ENCODE measurements at regions not wholly inside any gene's neighbourhood (a gene's known extent, or its start where the extent isn't known, plus 50 kb on each side); places are given as distances from the start of the nearest gene placed in this dataset.

DNA sequence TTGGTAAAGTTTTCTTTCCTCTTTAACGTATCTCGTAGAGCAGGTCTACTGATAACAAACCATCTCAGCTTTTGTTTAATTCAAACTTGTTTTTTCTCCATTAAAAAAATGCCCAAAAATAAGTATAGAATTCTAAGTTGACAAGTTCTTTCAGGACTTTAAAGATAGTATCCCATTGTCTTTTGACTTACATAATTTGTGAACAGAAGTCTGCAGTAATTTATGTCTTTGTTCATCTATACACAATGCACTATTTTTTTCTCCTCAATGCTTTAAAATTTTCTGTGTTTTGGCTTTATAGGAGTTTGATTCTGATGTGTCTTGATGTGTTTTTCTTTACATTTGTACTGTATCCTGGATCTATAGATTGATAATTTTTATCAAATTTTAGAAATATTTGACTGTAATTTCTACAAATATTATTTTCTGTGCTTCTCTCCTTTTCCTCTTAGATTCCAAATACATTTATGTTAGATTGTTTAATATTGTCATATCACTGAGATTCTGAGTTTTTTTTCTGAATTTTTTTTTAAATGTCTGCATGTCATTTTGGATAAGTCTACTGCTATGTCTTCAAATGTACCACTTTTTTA is 143.3 kb downstream of the FTCDNL1 start:
- no peaks in the 10 kb centered on the region for H3K79me2 ChIP-seq (ENCODE audit: insufficient read depth, low read length)
- TF ChIP-seq, protein P1, sequence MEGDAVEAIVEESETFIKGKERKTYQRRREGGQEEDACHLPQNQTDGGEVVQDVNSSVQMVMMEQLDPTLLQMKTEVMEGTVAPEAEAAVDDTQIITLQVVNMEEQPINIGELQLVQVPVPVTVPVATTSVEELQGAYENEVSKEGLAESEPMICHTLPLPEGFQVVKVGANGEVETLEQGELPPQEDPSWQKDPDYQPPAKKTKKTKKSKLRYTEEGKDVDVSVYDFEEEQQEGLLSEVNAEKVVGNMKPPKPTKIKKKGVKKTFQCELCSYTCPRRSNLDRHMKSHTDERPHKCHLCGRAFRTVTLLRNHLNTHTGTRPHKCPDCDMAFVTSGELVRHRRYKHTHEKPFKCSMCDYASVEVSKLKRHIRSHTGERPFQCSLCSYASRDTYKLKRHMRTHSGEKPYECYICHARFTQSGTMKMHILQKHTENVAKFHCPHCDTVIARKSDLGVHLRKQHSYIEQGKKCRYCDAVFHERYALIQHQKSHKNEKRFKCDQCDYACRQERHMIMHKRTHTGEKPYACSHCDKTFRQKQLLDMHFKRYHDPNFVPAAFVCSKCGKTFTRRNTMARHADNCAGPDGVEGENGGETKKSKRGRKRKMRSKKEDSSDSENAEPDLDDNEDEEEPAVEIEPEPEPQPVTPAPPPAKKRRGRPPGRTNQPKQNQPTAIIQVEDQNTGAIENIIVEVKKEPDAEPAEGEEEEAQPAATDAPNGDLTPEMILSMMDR (IDR thresholded peaks at IDR 0.05; ENCODE audit: extremely low read depth, low read depth, low read length): no peak
- H3K36me3 ChIP-seq (ENCODE audit: insufficient read depth, low read length): no peaks in the 10 kb centered on the region
- no peak overlapping the region for H3K4me3 ChIP-seq (ENCODE audit: insufficient read depth, low read length)
- no peak overlapping the region for H3K4me2 ChIP-seq (ENCODE audit: insufficient read depth, low read length)
- H4K20me1 ChIP-seq (ENCODE audit: insufficient read depth, low read length): no peaks in the 10 kb centered on the region
- no peaks in the 10 kb centered on the region for H3K27me3 ChIP-seq (ENCODE audit: insufficient read depth, low read length)
- no peaks in the 10 kb centered on the region for H3K4me1 ChIP-seq (ENCODE audit: insufficient read depth, low read length)
- no peak overlapping the region for H3K27ac ChIP-seq (ENCODE audit: low read depth, low read length)
- no peak for DNase-seq (ENCODE audit: insufficient read length, low spot score, missing footprints)
- H2AFZ ChIP-seq (ENCODE audit: low read length): no peak overlapping the region
- H3K9me3 ChIP-seq (ENCODE audit: low read depth, low read length): no peaks in the 10 kb centered on the region

GRCh38 chr2:199705538-199705937 is 145.5 kb downstream of the FTCDNL1 start:
- Histone ChIP-seq H2AFZ (ENCODE audit: low read length) (no peak overlapping the region), H3K9me3 (ENCODE audit: low read depth, low read length) (no peaks in the 10 kb centered on the region), H3K4me1 (ENCODE audit: insufficient read depth, low read length) (no peaks in the 10 kb centered on the region), H3K27me3 (ENCODE audit: insufficient read depth, low read length) (no peaks in the 10 kb centered on the region), H3K36me3 (ENCODE audit: insufficient read depth, low read length) (no peaks in the 10 kb centered on the region), H3K4me3 (ENCODE audit: insufficient read depth, low read length) (no peak overlapping the region), H3K79me2 (ENCODE audit: insufficient read depth, low read length) (no peaks in the 10 kb centered on the region), H3K27ac (ENCODE audit: low read depth, low read length) (no peak overlapping the region), H3K4me2 (ENCODE audit: insufficient read depth, low read length) (no peak overlapping the region), H4K20me1 (ENCODE audit: insufficient read depth, low read length) (no peaks in the 10 kb centered on the region)
- DNase-seq (ENCODE audit: insufficient read length, low spot score, missing footprints): no peak
- TF ChIP-seq, protein P1 (IDR thresholded peaks at IDR 0.05; ENCODE audit: extremely low read depth, low read depth, low read length): no peak

DNA sequence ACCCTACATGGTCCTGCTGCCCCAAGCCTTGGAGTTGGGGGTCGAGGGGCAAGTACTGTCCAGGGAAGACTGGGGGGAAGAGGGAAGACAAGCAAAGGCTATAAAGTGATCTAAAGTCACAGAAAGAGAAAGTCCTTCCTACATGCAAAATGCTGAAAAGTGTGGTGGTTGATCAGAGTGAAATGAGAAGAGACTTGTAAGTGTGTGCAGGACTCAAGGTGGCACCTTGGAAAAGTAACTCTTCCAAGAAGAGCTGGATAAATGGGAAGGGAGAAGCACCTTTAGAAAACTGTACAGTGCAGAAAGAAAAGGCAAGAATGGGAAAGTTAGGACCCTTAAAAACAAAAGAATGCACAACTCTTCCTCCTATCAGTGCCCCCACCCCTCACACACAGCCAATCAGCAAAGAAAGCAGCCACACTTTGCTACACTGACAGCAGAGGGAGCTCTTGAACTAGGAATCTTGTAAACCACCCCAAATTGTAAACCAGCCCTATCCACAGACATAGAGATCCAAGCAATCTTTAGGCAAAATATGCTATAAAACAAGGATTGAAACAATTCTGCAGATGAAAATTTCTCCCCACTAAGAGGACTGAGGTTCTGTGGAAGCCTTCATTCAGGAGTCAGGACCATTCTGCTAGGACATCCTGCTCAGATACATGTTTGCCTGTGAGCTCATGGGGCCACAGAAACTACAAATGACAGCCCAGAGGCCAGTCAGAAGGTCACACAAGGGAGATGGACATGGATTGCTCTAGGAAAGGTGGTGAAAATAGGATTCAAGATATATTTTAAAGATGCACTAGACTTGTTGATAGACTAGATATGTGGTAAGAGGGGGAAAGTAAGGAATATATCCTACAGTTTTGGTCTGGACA is 146.4 kb downstream of the FTCDNL1 start:
- Histone ChIP-seq H2AFZ (ENCODE audit: low read length) (no peak overlapping the region), H3K79me2 (ENCODE audit: insufficient read depth, low read length) (no peaks in the 10 kb centered on the region), H3K4me1 (ENCODE audit: insufficient read depth, low read length) (no peaks in the 10 kb centered on the region), H3K4me3 (ENCODE audit: insufficient read depth, low read length) (no peak overlapping the region), H4K20me1 (ENCODE audit: insufficient read depth, low read length) (no peaks in the 10 kb centered on the region), H3K36me3 (ENCODE audit: insufficient read depth, low read length) (no peaks in the 10 kb centered on the region), H3K9me3 (ENCODE audit: low read depth, low read length) (no peaks in the 10 kb centered on the region), H3K4me2 (ENCODE audit: insufficient read depth, low read length) (no peak overlapping the region), H3K27ac (ENCODE audit: low read depth, low read length) (no peak overlapping the region), H3K27me3 (ENCODE audit: insufficient read depth, low read length) (no peaks in the 10 kb centered on the region)
- no peak for DNase-seq (ENCODE audit: insufficient read length, low spot score, missing footprints)
- TF ChIP-seq, protein P1 (IDR thresholded peaks at IDR 0.05; ENCODE audit: extremely low read depth, low read depth, low read length): peak; percentile 79

GRCh38 chr2:199703199-199703598 is 147.8 kb downstream of the FTCDNL1 start:
- no peaks in the 10 kb centered on the region for H4K20me1 ChIP-seq (ENCODE audit: insufficient read depth, low read length)
- H3K27ac ChIP-seq (ENCODE audit: low read depth, low read length): no peak overlapping the region
- no peaks in the 10 kb centered on the region for H3K79me2 ChIP-seq (ENCODE audit: insufficient read depth, low read length)
- no peaks in the 10 kb centered on the region for H3K4me1 ChIP-seq (ENCODE audit: insufficient read depth, low read length)
- H3K27me3 ChIP-seq (ENCODE audit: insufficient read depth, low read length): no peaks in the 10 kb centered on the region
- H2AFZ ChIP-seq (ENCODE audit: low read length): no peak overlapping the region
- TF ChIP-seq, protein P1 (IDR thresholded peaks at IDR 0.05; ENCODE audit: extremely low read depth, low read depth, low read length): no peak
- no peaks in the 10 kb centered on the region for H3K36me3 ChIP-seq (ENCODE audit: insufficient read depth, low read length)
- H3K4me3 ChIP-seq (ENCODE audit: insufficient read depth, low read length): no peak overlapping the region
- H3K4me2 ChIP-seq (ENCODE audit: insufficient read depth, low read length): no peak overlapping the region
- H3K9me3 ChIP-seq (ENCODE audit: low read depth, low read length): no peaks in the 10 kb centered on the region
- no peak for DNase-seq (ENCODE audit: insufficient read length, low spot score, missing footprints)
